ENCODE measurements at regions not wholly inside any gene's neighbourhood (a gene's known extent, or its start where the extent isn't known, plus 50 kb on each side); places are given as distances from the start of the nearest gene placed in this dataset.
"Not testable (repeated sequence)": the region's sequence is repeated elsewhere in the genome, so short reads cannot be mapped to it uniquely, and the experiment has no call there.

DNA sequence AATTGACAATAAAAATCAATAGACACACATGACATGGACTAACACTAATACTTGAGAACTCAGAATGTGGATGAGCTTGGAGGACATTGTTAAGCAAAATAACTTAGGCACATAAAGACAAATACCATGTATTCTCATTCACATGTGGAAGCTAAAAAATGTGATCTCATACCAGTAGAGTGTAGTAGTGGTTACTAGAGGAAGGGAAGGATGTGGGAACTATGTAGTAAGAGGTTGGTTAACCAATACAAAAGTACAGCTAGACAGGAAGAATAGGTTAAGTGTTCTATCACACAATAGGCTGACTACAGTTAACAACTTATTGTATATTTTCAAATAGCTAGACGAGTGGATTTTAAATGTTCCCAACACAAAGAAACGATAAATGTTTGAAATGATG, 415.8 kb upstream of the KLF12 start:
- ATAC-seq (peak; percentile 68), DNase-seq (ENCODE audit: low spot score) (no peak)
- Mint-ChIP-seq H3K4me3 (no peak overlapping the region), H3K9me3 (no peaks in the 10 kb centered on the region), H3K27ac (no peak overlapping the region), H3K27me3 (ENCODE audit: low read depth) (no peaks in the 10 kb centered on the region), H3K36me3 (no peaks in the 10 kb centered on the region), H3K4me1 (peaks cover 5% of the 10 kb centered on the region)
- ChIA-PET CTCF (interaction anchor here (0.8 to 1.3 kb wide), 2 partner anchors 24 to 263 kb away, joined by 3 to 5 read pairs; no protein-coding TSS in a partner anchor), POLR2A (no interaction called here)
- TF ChIP-seq, protein P1, sequence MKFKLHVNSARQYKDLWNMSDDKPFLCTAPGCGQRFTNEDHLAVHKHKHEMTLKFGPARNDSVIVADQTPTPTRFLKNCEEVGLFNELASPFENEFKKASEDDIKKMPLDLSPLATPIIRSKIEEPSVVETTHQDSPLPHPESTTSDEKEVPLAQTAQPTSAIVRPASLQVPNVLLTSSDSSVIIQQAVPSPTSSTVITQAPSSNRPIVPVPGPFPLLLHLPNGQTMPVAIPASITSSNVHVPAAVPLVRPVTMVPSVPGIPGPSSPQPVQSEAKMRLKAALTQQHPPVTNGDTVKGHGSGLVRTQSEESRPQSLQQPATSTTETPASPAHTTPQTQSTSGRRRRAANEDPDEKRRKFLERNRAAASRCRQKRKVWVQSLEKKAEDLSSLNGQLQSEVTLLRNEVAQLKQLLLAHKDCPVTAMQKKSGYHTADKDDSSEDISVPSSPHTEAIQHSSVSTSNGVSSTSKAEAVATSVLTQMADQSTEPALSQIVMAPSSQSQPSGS (CRISPR knock-in tag; IDR thresholded peaks at IDR 0.05; ENCODE audit: borderline replicate concordance, low read depth) = no peak
- no peak for TF ChIP-seq FOXJ3 (CRISPR knock-in tag; IDR thresholded peaks at IDR 0.05; ENCODE audit: borderline replicate concordance)
- TF ChIP-seq ZNF232 (CRISPR knock-in tag; IDR thresholded peaks at IDR 0.05) = no peak
- TF ChIP-seq ZNF416 (CRISPR knock-in tag; IDR thresholded peaks at IDR 0.05) = no peak
- TF ChIP-seq, protein P2, sequence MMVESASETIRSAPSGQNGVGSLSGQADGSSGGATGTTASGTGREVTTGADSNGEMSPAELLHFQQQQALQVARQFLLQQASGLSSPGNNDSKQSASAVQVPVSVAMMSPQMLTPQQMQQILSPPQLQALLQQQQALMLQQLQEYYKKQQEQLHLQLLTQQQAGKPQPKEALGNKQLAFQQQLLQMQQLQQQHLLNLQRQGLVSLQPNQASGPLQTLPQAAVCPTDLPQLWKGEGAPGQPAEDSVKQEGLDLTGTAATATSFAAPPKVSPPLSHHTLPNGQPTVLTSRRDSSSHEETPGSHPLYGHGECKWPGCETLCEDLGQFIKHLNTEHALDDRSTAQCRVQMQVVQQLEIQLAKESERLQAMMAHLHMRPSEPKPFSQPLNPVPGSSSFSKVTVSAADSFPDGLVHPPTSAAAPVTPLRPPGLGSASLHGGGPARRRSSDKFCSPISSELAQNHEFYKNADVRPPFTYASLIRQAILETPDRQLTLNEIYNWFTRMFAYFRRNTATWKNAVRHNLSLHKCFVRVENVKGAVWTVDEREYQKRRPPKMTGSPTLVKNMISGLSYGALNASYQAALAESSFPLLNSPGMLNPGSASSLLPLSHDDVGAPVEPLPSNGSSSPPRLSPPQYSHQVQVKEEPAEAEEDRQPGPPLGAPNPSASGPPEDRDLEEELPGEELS (CRISPR knock-in tag; IDR thresholded peaks at IDR 0.05) = no peak

DNA sequence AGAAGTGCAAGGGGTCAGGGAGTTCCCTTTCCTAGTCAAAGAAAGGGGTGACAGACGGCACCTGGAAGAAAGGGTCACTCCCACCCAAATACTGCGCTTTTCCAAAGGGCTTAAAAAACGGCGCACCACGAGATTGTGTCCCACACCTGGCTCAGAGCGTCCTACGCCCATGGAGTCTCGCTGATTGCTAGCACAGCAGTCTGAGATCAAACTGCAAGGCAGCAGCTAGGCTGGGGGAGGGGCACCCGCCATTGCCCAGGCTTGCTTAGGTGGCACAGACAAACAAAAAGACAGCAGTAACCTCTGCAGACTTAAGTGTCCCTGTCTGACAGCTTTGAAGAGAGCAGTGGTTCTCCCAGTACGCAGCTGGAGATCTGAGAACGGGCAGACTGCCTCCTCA, 402.4 kb upstream of the KLF12 start:
- DNase-seq (ENCODE audit: low spot score); CTCF ChIA-PET; POLR2A ChIA-PET; H3K4me1 Mint-ChIP-seq; H3K9me3 Mint-ChIP-seq; H3K27me3 Mint-ChIP-seq (ENCODE audit: low read depth); H3K27ac Mint-ChIP-seq; H3K4me3 Mint-ChIP-seq; ATAC-seq; H3K36me3 Mint-ChIP-seq: not testable (repeated sequence)

DNA sequence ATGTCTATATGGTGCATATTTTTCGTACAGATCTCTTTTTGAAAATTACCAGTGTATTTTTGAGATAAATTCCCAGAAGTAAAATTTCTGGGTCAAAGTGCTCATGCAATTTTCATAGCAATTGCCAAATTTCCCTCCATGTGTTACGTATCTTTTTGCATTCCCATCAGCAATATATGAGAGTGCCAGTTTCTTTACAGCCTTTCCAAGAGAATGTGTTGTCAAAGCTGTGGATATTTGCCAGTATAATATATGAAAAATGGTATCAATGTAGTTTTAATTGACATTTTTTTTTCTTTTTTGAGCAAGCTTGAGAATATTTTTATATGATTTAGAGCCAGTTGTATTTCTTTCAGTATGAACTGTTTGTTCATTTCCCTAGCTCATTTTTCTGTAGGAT, 399.0 kb upstream of the KLF12 start:
- no peak for TF ChIP-seq ZNF396 (CRISPR knock-in tag; IDR thresholded peaks at IDR 0.05; ENCODE audit: borderline replicate concordance)
- TF ChIP-seq, protein P3, sequence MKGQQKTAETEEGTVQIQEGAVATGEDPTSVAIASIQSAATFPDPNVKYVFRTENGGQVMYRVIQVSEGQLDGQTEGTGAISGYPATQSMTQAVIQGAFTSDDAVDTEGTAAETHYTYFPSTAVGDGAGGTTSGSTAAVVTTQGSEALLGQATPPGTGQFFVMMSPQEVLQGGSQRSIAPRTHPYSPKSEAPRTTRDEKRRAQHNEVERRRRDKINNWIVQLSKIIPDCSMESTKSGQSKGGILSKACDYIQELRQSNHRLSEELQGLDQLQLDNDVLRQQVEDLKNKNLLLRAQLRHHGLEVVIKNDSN (CRISPR knock-in tag; IDR thresholded peaks at IDR 0.05) = no peak
- no peak for TF ChIP-seq ETV6 (CRISPR knock-in tag; IDR thresholded peaks at IDR 0.05)
- TF ChIP-seq ZNF263 (CRISPR knock-in tag; IDR thresholded peaks at IDR 0.05; ENCODE audit: low read depth) = no peak
- no peak for TF ChIP-seq JUN (CRISPR knock-in tag; IDR thresholded peaks at IDR 0.05)
- TF ChIP-seq, protein P4, sequence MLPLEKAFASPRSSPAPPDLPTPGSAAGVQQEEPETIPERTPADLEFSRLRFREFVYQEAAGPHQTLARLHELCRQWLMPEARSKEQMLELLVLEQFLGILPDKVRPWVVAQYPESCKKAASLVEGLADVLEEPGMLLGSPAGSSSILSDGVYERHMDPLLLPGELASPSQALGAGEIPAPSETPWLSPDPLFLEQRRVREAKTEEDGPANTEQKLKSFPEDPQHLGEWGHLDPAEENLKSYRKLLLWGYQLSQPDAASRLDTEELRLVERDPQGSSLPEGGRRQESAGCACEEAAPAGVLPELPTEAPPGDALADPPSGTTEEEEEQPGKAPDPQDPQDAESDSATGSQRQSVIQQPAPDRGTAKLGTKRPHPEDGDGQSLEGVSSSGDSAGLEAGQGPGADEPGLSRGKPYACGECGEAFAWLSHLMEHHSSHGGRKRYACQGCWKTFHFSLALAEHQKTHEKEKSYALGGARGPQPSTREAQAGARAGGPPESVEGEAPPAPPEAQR (CRISPR knock-in tag; IDR thresholded peaks at IDR 0.05) = no peak
- TF ChIP-seq, protein P5, sequence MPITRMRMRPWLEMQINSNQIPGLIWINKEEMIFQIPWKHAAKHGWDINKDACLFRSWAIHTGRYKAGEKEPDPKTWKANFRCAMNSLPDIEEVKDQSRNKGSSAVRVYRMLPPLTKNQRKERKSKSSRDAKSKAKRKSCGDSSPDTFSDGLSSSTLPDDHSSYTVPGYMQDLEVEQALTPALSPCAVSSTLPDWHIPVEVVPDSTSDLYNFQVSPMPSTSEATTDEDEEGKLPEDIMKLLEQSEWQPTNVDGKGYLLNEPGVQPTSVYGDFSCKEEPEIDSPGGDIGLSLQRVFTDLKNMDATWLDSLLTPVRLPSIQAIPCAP (CRISPR knock-in tag; IDR thresholded peaks at IDR 0.05) = no peak
- TF ChIP-seq, protein P6, sequence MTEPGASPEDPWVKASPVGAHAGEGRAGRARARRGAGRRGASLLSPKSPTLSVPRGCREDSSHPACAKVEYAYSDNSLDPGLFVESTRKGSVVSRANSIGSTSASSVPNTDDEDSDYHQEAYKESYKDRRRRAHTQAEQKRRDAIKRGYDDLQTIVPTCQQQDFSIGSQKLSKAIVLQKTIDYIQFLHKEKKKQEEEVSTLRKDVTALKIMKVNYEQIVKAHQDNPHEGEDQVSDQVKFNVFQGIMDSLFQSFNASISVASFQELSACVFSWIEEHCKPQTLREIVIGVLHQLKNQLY (CRISPR knock-in tag; IDR thresholded peaks at IDR 0.05) = no peak
- TF ChIP-seq TEAD4 (CRISPR knock-in tag; IDR thresholded peaks at IDR 0.05) = no peak
- no peak for TF ChIP-seq SMAD3 (CRISPR knock-in tag; IDR thresholded peaks at IDR 0.05; ENCODE audit: borderline replicate concordance)
- no peak for TF ChIP-seq GRHL2 (CRISPR knock-in tag; IDR thresholded peaks at IDR 0.05; ENCODE audit: insufficient replicate concordance, severe bottlenecking)
- Mint-ChIP-seq H3K9me3 (no peaks in the 10 kb centered on the region), H3K4me3 (no peak overlapping the region), H3K4me1 (peaks cover 10% of the 10 kb centered on the region), H3K36me3 (no peaks in the 10 kb centered on the region), H3K27me3 (ENCODE audit: low read depth) (no peaks in the 10 kb centered on the region), H3K27ac (no peak overlapping the region)
- no peak for ATAC-seq
- DNase-seq (ENCODE audit: low spot score) = no peak
- ChIA-PET CTCF (no interaction called here), POLR2A (no interaction called here)

All from WTC11 (cell line).